Islet of Langerhans (tissue), 1 donor: ENCODE measurements at regions not wholly inside any gene's neighbourhood (a gene's known extent, or its start where the extent isn't known, plus 50 kb on each side); places are given as distances from the start of the nearest gene placed in this dataset.
"Not testable (repeated sequence)": the region's sequence is repeated elsewhere in the genome, so short reads cannot be mapped to it uniquely, and the experiment has no call there.

Source experiments
- FAIRE-seq: peaks from one replicate; lab custom pipeline; 2011; peaks lifted over from hg19 to GRCh38; lab: Jason Lieb, UNC

DNA sequence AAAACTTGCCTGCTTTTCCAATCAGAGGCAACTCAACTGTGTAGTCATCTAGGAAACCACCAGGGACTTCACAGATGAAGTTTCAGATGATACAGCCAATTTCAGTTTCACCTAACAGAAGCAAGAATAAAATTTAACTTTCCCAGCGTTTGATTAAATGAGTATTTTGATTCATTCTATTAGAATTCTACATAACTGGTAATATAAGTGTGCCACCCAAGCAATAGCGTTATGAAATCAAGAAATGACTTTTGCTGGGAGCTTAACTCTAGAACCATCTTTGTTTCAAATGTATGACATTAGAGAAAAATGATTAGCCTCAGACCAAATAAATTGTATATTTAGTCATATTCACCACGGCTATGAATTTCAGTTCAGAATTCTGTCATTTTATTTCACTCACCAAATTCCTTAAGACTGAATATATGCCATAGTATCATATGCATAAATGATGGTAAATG lies 239.3 kb downstream of the NRIP1 start:
- FAIRE-seq, result no peak

DNA sequence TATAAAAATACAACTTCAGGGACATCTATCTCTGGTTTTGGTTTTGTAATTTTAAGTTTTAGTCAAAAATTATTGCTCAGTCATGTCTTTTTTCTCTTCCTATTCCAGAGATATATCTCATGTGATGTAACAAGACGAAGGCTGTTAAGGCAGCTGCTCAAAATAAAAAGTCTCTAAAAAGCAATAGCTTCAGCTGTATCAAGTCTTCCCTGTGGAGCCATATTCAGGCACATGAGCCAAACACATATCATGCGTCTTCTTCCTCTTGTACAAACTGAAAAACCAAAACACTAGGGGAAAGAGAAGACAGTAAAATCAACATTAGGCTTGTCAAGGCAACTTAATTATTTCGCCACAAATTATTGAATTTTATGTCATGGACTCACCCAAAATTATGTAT lies 240.7 kb downstream of the NRIP1 start:
- FAIRE-seq, result no peak

DNA sequence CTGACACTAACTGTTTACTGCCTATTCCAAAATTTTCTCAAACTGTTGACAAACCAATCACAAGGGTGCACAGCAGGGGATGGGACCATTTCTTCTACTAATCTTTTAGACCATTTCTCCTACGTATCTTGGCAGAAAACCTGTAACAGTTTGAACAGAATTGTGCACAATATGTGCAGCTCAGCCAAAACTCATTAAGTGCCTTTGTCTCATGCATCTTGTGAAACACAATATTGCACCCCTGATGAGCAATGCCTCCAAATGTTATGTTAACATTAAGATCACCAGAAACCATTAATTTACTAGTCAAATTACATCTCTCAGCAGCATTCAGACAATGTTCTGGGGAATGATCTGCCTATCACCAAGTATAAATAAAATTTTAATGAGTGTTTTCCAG lies 247.5 kb downstream of the NRIP1 start:
- no peak for FAIRE-seq

- no peak for FAIRE-seq
Observed at GRCh38 chr21:14814991-14815390, 249.8 kb downstream of the NRIP1 start.

DNA sequence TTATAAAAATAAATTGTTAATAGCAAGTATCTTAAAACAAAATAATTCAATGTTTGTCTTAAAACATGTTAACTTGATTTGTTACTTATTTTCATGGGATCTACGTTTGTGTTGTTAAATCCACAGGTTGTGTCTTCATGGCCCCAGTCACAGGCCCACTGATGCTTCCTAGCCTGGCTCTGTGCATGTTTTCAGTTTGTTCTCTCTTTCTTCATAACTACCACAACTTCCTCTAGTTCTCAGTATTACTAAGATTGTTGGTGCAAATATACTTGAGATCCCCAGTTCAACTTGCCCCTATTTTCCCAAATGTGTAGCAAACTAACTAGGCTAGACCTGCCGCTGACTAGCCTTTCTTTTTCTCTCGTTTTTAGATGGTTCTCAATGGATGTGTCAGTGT lies 250.5 kb downstream of the NRIP1 start:
- FAIRE-seq, result no peak

GRCh38 chr21:14804170-14804569 lies 258.1 kb upstream of the SAMSN1 start:
- FAIRE-seq, result not testable (repeated sequence)

DNA sequence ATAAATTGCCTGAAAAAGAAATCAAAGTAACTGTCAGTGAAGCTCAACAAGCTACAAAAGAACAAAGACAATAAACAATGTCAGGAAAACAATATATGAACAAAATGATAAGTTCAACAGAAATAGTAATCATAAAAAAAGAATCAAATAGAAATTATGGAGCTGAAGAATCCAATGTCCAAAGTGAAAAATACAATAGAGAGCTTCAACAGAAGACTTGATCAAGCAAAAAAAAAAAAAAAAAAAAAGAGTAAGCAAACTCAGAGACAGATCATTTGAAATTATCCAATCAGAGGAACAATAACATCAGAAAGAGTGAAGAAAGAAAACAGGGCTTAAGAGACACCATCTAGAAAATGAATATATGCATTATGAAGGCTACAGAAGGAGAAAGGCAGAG lies 251.4 kb upstream of the SAMSN1 start:
- FAIRE-seq, result no peak

- FAIRE-seq, result no peak
Observed at GRCh38 chr21:14787312-14787711, 241.2 kb upstream of the SAMSN1 start.

- FAIRE-seq, result no peak
Observed at GRCh38 chr21:14785679-14786078, 239.6 kb upstream of the SAMSN1 start.

GRCh38 chr21:14773777-14774345 lies 227.7 kb upstream of the SAMSN1 start:
- FAIRE-seq, result no peak

DNA sequence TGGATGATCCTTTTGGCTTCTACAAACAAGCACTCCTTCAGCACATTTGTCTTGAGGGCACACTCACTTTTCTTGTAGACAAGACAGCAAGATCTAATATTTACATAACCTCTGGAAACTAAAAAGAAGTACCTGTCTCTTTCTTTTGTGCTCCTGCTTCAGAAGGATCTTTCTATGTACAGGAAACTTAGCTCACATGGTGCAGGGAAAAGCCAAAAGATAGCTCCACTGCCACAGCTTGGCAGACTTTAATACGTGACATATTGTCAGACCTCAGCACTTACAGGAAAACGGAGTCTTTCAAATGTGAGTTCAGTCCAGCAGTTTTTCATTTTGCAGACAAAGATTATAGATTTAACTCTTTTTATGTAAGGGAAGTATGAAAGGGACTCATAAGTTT lies 225.5 kb upstream of the SAMSN1 start:
- no peak for FAIRE-seq

DNA sequence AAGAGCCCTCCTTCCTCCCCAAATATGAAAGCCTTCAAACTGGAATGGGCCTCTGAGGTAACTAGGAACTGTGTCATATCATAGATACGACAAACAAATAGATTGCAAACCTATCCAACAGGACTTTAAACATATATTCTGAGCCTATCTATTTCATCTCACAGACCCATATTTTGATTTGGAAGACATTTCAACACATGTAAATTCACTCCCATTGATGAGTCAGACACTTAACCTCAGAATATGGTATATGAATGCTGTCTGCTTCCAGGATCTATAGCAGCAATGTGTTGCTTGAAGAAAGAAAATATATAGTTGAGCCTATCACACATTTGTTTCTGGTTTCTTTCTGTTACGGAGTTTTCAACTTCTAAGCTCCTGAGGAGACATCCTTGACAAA lies 221.9 kb upstream of the SAMSN1 start:
- no peak for FAIRE-seq

- FAIRE-seq, result no peak
Observed at GRCh38 chr21:14767192-14767852, 221.2 kb upstream of the SAMSN1 start.

- FAIRE-seq, result no peak
Observed at GRCh38 chr21:14766241-14766640, 220.1 kb upstream of the SAMSN1 start.

GRCh38 chr21:14763695-14764064 lies 217.6 kb upstream of the SAMSN1 start:
- no peak for FAIRE-seq

DNA sequence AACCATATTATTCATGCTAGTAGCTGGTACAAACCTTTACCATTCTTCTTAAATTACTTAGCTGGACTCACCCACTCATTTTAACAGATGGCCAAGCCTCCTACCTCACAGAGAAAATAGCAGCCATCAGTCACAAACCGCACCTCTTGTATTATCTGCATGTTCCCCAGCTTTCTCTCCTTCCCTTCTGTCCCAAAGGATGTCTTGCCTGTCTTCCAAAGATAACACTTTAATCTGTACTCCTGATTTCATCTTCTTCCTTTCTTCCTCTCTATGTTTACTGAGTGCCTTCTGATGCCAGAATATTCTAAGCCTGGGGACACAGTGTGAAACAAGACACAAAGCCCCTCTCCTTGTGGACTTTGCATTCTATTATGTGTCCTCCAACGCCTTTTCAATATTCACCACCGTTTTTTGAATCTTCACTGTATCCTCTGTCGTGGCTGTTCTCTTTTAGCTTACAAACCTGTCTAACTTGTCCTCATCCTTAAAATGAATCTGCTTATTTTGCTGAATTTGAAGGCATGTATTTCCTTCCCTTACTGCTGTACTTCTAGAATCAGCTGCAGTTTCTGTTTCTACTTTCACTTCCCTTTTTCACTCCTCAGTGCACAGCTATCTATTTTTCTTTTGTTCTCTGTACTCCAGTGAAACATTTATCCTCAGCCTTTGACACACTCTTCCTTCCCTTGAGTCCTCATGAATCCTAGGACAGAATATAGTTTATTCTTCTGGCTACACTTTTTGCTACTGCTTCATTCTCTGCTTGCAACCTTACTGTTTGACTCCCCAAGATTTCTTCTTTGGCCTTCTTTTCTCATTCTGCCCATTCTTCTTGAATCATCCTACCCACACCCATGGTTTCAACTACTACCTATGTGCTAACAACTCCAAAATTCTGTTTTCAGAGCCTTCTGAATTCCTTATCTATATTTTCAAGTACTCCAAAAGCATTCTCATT lies 216.9 kb upstream of the SAMSN1 start:
- no peak for FAIRE-seq

- FAIRE-seq, result no peak
Observed at GRCh38 chr21:14762327-14762726, 216.2 kb upstream of the SAMSN1 start.

DNA sequence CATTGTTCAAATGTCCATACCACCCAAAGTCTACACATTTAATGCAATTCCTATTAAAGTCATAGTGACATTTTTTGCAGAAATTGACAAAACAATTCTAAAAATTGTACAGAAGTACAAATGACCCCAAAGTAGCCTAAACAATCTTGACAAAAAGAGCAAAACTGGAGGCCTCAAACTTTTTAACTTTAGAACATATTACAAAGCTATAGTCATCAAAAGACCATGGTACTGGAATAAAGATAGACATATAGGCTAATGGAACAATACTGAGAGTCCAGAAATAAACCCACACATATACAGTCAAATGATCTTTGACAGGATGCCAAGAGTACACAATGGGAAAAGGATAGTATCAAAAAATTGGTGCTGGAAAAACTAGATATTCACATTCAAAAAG lies 213.2 kb upstream of the SAMSN1 start:
- FAIRE-seq, result no peak

- FAIRE-seq, result no peak
Observed at GRCh38 chr21:14758849-14759248, 212.7 kb upstream of the SAMSN1 start.

- FAIRE-seq, result no peak
Observed at GRCh38 chr21:14757533-14758327, 211.6 kb upstream of the SAMSN1 start.

DNA sequence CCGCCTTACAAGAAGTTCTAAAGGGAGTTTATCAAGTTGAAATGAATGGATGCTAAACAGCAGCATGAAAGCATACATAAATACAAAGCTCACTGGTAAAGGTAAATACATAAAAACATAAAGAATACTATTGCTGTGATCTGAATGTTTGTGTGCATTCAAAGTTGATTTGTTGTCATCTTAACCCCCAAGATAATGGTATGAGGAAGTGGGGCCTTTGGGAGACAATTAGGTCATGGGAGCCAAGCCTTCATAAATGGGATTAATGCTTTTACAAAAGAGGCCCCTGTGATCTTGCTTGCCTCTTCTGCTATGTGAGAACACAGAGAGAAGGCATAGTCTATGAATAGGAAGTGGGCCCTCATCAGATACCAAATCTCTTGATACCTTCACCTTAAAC lies 209.0 kb upstream of the SAMSN1 start:
- FAIRE-seq, result no peak

DNA sequence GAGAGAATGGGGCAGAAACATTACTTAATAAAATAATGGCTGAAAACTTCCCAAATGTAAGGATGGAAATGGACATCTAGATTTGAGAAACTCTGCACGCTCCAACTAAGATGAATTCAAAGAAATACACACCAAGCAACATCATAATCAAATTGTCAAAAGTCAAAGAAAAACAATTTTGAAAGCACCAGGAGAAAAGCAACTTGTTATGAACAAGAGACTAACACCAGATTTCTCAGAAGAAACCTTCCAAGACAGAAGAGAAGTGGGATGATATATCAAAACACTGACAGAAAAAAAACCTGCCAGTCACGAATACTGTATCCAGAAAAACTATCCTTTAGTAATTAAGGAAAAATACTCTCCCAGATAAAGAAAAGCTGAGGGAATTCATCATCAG lies 208.6 kb upstream of the SAMSN1 start:
- no peak for FAIRE-seq

DNA sequence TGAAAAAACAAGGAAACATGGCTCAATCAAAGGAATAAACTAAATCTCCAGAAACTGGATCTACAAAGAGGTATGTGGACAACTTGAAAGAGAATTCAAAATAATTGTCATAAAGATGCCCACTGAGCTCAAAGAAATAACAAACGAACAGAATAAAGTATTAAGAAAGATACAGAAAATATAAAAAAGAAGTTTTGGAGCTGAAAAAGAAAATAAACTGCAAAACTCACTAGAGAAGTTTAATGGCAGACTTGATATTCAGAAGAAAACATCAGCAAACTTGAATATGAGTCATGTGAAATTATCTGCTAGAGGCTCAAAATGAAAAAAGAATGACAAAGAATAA lies 208.1 kb upstream of the SAMSN1 start:
- FAIRE-seq, result no peak
